ENCODE measurements at regions not wholly inside any gene's neighbourhood (a gene's known extent, or its start where the extent isn't known, plus 50 kb on each side); places are given as distances from the start of the nearest gene placed in this dataset.

- TF ChIP-seq POLR2AphosphoS5 (IDR thresholded peaks at IDR 0.05; ENCODE audit: insufficient read depth, low read depth, low read length) (no peak), POLR2A (IDR thresholded peaks at IDR 0.05; ENCODE audit: low read depth, low read length) (no peak), MAX (IDR thresholded peaks at IDR 0.05; ENCODE audit: insufficient read depth, insufficient read length) (no peak), CTCF (IDR thresholded peaks at IDR 0.05; ENCODE audit: extremely low read depth in 1 of 2, insufficient read depth in 1 of 2, low read depth in 1 of 2, low read length in 2 of 2) (no peak), EZH2 (IDR thresholded peaks at IDR 0.05; ENCODE audit: borderline replicate concordance, low read depth, low read length, severe bottlenecking) (no peak), FOS (IDR thresholded peaks at IDR 0.05; ENCODE audit: borderline replicate concordance, insufficient read depth, low read length) (no peak)
Measured at GRCh38 chr5:164449460-164449859, 944.0 kb downstream of the MAT2B start.

Data from endothelial cell of umbilical vein (primary cell).